ENCODE measurements at regions not wholly inside any gene's neighbourhood (a gene's known extent, or its start where the extent isn't known, plus 50 kb on each side); places are given as distances from the start of the nearest gene placed in this dataset.

DNA sequence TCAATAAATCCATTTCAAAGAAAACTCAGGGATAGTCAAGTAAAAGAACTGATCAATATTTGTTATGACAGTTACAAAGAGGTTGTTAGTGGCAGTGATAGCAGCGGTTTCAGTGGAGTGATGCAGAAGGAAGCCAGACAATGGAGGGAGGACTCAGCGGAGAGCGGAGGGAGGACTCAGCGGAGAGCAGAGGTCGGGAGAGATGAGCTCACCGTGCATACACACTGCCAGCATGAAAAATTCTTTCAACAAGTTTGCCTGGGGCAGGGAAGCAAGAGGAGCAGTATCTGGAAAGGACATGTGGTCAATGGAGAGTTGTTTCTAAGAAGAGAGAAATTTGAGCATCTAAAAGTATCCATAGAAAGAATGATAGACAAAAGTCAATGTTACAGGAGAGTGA, 60.9 kb upstream of the BCL11A start:
- no peak for DNase-seq
- no peaks in the 10 kb centered on the region for H3K36me3 ChIP-seq
- 67 to 87% methylated on average over 6 of the region's 6 CpGs for WGBS, 2 donors
- peaks cover 0 to 5% (median 0%) of the 10 kb centered on the region in 4 donors for H3K27me3 ChIP-seq
- H3K4me1 ChIP-seq: no peaks in the 10 kb centered on the region
- no peak overlapping the region for H3K4me3 ChIP-seq
- TF ChIP-seq, protein P1, sequence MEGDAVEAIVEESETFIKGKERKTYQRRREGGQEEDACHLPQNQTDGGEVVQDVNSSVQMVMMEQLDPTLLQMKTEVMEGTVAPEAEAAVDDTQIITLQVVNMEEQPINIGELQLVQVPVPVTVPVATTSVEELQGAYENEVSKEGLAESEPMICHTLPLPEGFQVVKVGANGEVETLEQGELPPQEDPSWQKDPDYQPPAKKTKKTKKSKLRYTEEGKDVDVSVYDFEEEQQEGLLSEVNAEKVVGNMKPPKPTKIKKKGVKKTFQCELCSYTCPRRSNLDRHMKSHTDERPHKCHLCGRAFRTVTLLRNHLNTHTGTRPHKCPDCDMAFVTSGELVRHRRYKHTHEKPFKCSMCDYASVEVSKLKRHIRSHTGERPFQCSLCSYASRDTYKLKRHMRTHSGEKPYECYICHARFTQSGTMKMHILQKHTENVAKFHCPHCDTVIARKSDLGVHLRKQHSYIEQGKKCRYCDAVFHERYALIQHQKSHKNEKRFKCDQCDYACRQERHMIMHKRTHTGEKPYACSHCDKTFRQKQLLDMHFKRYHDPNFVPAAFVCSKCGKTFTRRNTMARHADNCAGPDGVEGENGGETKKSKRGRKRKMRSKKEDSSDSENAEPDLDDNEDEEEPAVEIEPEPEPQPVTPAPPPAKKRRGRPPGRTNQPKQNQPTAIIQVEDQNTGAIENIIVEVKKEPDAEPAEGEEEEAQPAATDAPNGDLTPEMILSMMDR (IDR thresholded peaks at IDR 0.05): no peak
- no peak for TF ChIP-seq POLR2A (IDR thresholded peaks at IDR 0.05)
- H3K9me3 ChIP-seq: no peaks in the 10 kb centered on the region
- H3K27ac ChIP-seq: no peak overlapping the region
- intact Hi-C loops (cut with DNase I): no loop called here

- no peak overlapping the region for H3K27ac ChIP-seq
- no peaks in the 10 kb centered on the region for H3K9me3 ChIP-seq
- H3K4me3 ChIP-seq: no peak overlapping the region
- intact Hi-C loops (cut with DNase I): no loop called here
- no peak for DNase-seq
- TF ChIP-seq, protein P1 (IDR thresholded peaks at IDR 0.05): no peak
- TF ChIP-seq POLR2A (IDR thresholded peaks at IDR 0.05): no peak
- WGBS, 2 donors: 78 to 86% methylated on average over 7 of the region's 7 CpGs
- H3K4me1 ChIP-seq: no peaks in the 10 kb centered on the region
- no peaks in the 10 kb centered on the region for H3K36me3 ChIP-seq
- H3K27me3 ChIP-seq: peaks cover 0 to 44% (median 0%) of the 10 kb centered on the region in 4 donors
These were observed 68.4 kb upstream of the BCL11A start for GRCh38 chr2:60621688-60622429.

DNA sequence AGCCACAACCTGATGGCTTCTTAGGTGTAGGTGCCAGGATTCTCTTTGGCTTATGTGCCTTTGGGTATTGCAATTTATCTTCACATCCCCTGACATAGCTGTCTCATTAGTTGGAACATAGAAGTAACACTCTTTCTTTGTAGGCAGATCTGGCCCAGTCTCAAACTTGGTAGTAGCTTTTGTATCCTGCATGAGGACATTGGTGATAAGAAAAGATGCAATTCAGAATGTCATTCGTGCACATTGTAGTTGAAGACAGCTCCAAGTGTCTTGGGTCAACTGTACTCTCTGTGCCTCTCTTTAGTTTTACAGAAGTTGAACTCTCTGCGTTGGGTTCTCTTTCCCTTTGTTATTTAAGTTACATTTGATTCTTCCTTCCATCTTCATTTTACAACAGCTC, 69.6 kb upstream of the BCL11A start:
- no peak for DNase-seq
- intact Hi-C loops (cut with DNase I): no loop called here
- no peaks in the 10 kb centered on the region for H3K9me3 ChIP-seq
- TF ChIP-seq POLR2A (IDR thresholded peaks at IDR 0.05): no peak
- TF ChIP-seq, protein P1 (IDR thresholded peaks at IDR 0.05): no peak
- peaks cover 0 to 55% (median 0%) of the 10 kb centered on the region in 4 donors for H3K27me3 ChIP-seq
- no peak overlapping the region for H3K4me3 ChIP-seq
- H3K36me3 ChIP-seq: no peaks in the 10 kb centered on the region
- H3K27ac ChIP-seq: no peak overlapping the region
- no peaks in the 10 kb centered on the region for H3K4me1 ChIP-seq
- 79 to 85% methylated on average over 2 of the region's 2 CpGs for WGBS, 2 donors

DNA sequence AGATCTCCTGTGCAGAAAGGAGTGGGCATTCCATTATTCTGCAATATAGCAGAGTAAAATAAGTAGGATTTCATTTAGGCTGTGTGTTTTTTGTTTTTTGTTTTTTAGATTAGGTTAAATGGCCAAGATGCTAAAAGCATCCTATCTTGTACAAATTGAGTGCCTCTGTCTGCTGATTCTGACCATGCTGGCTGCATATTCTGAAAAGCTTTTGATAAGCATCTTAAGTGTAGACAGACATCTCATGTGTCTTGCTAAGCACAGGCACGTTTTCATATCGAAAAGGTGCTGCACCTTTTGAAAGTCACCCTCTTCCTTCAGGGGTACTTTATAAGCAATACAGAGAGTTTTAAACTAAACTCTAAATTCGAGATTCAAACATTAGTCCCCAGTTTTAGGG, 74.0 kb upstream of the BCL11A start:
- Histone ChIP-seq H3K27ac (no peak overlapping the region), H3K9me3 (no peaks in the 10 kb centered on the region), H3K4me3 (no peak overlapping the region), H3K4me1 (no peaks in the 10 kb centered on the region), H3K36me3 (no peaks in the 10 kb centered on the region), H3K27me3 (peaks cover 0 to 72% (median 0%) of the 10 kb centered on the region in 4 donors)
- intact Hi-C loops (cut with DNase I): no loop called here
- no peak for TF ChIP-seq POLR2A (IDR thresholded peaks at IDR 0.05)
- TF ChIP-seq, protein P1 (IDR thresholded peaks at IDR 0.05): no peak
- 37 to 43% methylated on average over 3 of the region's 3 CpGs for WGBS, 2 donors
- DNase-seq: no peak

- no peaks in the 10 kb centered on the region for H3K9me3 ChIP-seq
- TF ChIP-seq POLR2A (IDR thresholded peaks at IDR 0.05): no peak
- TF ChIP-seq, protein P1 (IDR thresholded peaks at IDR 0.05): no peak
- H3K27me3 ChIP-seq: peaks cover 0 to 69% (median 0%) of the 10 kb centered on the region in 4 donors
- WGBS, 2 donors: 78 to 79% methylated on average over 4 of the region's 4 CpGs
- intact Hi-C loops (cut with DNase I): no loop called here
- no peak overlapping the region for H3K27ac ChIP-seq
- no peaks in the 10 kb centered on the region for H3K36me3 ChIP-seq
- no peak overlapping the region for H3K4me3 ChIP-seq
- no peaks in the 10 kb centered on the region for H3K4me1 ChIP-seq
- no peak for DNase-seq
These were observed 74.6 kb upstream of the BCL11A start for GRCh38 chr2:60628026-60628425.
